ENCODE measurements at regions not wholly inside any gene's neighbourhood (a gene's known extent, or its start where the extent isn't known, plus 50 kb on each side); places are given as distances from the start of the nearest gene placed in this dataset.

DNA sequence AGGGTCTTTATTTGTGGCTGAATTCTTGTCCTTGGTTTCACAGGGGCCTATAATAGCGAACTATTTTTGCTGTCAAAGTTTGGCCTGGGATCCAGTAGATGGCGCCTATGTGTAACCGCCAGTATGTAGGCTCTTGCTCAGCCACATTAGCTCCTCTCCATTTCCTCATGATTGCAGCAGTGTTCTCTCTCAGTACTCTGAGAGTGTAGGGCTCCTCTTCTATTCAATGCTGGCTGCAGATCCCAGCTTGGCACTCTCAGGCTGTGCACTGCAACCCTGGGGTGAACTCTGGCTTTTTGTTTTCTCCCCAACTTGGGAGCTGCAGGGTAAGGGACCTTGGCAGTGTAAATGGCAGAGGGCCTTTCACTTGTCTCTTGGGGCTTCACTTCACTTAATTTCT, 344.6 kb upstream of the CHAC2 start:
- TF ChIP-seq, protein P1, sequence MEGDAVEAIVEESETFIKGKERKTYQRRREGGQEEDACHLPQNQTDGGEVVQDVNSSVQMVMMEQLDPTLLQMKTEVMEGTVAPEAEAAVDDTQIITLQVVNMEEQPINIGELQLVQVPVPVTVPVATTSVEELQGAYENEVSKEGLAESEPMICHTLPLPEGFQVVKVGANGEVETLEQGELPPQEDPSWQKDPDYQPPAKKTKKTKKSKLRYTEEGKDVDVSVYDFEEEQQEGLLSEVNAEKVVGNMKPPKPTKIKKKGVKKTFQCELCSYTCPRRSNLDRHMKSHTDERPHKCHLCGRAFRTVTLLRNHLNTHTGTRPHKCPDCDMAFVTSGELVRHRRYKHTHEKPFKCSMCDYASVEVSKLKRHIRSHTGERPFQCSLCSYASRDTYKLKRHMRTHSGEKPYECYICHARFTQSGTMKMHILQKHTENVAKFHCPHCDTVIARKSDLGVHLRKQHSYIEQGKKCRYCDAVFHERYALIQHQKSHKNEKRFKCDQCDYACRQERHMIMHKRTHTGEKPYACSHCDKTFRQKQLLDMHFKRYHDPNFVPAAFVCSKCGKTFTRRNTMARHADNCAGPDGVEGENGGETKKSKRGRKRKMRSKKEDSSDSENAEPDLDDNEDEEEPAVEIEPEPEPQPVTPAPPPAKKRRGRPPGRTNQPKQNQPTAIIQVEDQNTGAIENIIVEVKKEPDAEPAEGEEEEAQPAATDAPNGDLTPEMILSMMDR (IDR thresholded peaks at IDR 0.05) = peak in 2 of 4 experiments; percentile 12 to 55
- TF ChIP-seq POLR2AphosphoS5 (IDR thresholded peaks at IDR 0.05) = no peak
